Upper lobe of left lung (tissue), 6 donors: ENCODE measurements at regions not wholly inside any gene's neighbourhood (a gene's known extent, or its start where the extent isn't known, plus 50 kb on each side); places are given as distances from the start of the nearest gene placed in this dataset.

Experiments
- ATAC-seq, 2 donors: fragments of 200-7000 bp; cut with Tn5 transposase; one replicate each; pipeline ENCODE4 v1.9.1; 2022; ENCODE audit warnings: mild to moderate bottlenecking in 2 of 2, moderate library complexity in 2 of 2; ENCODE audit not compliant: low FRiP score in 2 of 2
- DNase-seq, 2 donors: peaks; one replicate each; pipeline ENCODE4 v3.0.0-alpha.2; 2019 to 2020
- H3K27ac ChIP-seq, 4 donors: fragments of 200-600 bp; sonication (generic); one replicate each; pipeline ENCODE4 v1.5.1; 2016 to 2019
- H3K27me3 ChIP-seq, 4 donors: fragments of 200-600 bp; sonication (generic); one replicate each; pipeline ENCODE4 v1.5.1; 2017 to 2019
- H3K36me3 ChIP-seq, 4 donors: fragments of 200-600 bp; sonication (generic); one replicate each; pipeline ENCODE4 v1.5.1; 2016 to 2019
- H3K4me1 ChIP-seq, 4 donors: fragments of 200-600 bp; sonication (generic); one replicate each; pipeline ENCODE4 v1.5.1; 2018 to 2019
- H3K4me3 ChIP-seq, 4 donors: fragments of 200-600 bp; sonication (generic); one replicate each; pipeline ENCODE4 v1.5.1; 2017 to 2019; ENCODE audit warnings: mild to moderate bottlenecking in 2 of 4, moderate library complexity in 1 of 4
- H3K9me3 ChIP-seq, 4 donors: fragments of 200-600 bp; sonication (generic); one replicate each; pipeline ENCODE4 v1.5.1; 2018 to 2019
- EP300 ChIP-seq, 4 donors: sonication (generic); formaldehyde crosslinking; IDR thresholded peaks; one replicate each; pipeline ENCODE4 v1.5.1; 2017; ENCODE audit warnings: antibody characterized with exemption in 4 of 4, control low read depth in 2 of 4
- POLR2A ChIP-seq, 4 donors: fragments of 450-650 bp; IDR thresholded peaks; one replicate each; pipeline ENCODE4 v1.5.1; 2016 to 2017; ENCODE audit warnings: antibody characterized with exemption in 4 of 4, mild to moderate bottlenecking in 2 of 4
- POLR2AphosphoS5 ChIP-seq, 2 donors: sonication (generic); formaldehyde crosslinking; IDR thresholded peaks; one replicate each; pipeline ENCODE4 v1.5.1; 2017; ENCODE audit warnings: antibody characterized with exemption in 2 of 2
- WGBS, 2 donors: methylation state at CpG; one replicate each; pipeline ENCODE4 v1.1.5; 2017 to 2018; 5-methylcytosine and 5-hydroxymethylcytosine counted together
- TF ChIP-seq, protein P1 (sequence below), 6 experiments: fragments of 450-650 bp in 4 of 6; fragments of 200-600 bp in 2 of 6; sonication (generic) in 2 of 6; IDR thresholded peaks; one replicate each; pipeline ENCODE4 v1.5.1; 2016 to 2019; ENCODE audit warnings: antibody characterized with exemption in 6 of 6
- donor health status: DM: no; HTN: no; CAD: no; lungs with moderate emphysema.
- donor health status: DM: no; HTN: yes; CAD: no; lungs with severe emphysema.

DNA sequence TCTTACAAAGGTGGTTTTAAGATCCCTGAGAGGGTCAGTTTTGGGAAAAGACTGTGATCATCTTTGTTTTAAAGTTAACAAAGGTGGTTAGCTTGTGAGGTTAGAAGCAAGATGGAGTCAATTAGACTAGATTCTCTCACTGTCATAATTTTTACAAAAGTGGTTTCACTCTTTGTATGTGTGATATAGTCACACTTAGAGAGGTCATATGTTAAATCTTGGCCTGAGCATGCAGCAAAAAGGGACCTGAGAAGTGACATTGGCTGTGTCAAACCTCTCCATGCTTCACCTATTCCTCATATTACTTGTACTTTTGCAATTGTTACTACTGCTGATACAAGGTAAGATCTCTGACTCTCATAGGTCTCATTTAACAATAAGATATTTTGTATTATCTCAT, 368.0 kb downstream of the TBC1D32 start:
- no peaks in the 10 kb centered on the region for H3K9me3 ChIP-seq
- no peaks in the 10 kb centered on the region for H3K4me1 ChIP-seq
- no peaks in the 10 kb centered on the region for H3K27me3 ChIP-seq
- no peak overlapping the region for H3K4me3 ChIP-seq
- H3K36me3 ChIP-seq, result no peaks in the 10 kb centered on the region
- DNase-seq, result no peak
- TF ChIP-seq, protein P1, sequence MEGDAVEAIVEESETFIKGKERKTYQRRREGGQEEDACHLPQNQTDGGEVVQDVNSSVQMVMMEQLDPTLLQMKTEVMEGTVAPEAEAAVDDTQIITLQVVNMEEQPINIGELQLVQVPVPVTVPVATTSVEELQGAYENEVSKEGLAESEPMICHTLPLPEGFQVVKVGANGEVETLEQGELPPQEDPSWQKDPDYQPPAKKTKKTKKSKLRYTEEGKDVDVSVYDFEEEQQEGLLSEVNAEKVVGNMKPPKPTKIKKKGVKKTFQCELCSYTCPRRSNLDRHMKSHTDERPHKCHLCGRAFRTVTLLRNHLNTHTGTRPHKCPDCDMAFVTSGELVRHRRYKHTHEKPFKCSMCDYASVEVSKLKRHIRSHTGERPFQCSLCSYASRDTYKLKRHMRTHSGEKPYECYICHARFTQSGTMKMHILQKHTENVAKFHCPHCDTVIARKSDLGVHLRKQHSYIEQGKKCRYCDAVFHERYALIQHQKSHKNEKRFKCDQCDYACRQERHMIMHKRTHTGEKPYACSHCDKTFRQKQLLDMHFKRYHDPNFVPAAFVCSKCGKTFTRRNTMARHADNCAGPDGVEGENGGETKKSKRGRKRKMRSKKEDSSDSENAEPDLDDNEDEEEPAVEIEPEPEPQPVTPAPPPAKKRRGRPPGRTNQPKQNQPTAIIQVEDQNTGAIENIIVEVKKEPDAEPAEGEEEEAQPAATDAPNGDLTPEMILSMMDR (IDR thresholded peaks at IDR 0.05), result no peak
- TF ChIP-seq EP300 (IDR thresholded peaks at IDR 0.05), result no peak
- TF ChIP-seq POLR2A (IDR thresholded peaks at IDR 0.05), result no peak
- ATAC-seq, result no peak
- no peak overlapping the region for H3K27ac ChIP-seq

- no peaks in the 10 kb centered on the region for H3K27me3 ChIP-seq
- H3K9me3 ChIP-seq, result no peaks in the 10 kb centered on the region
- no peak for ATAC-seq
- DNase-seq, result no peak
- TF ChIP-seq EP300 (IDR thresholded peaks at IDR 0.05), result no peak
- TF ChIP-seq, protein P1 (IDR thresholded peaks at IDR 0.05), result no peak
- no peaks in the 10 kb centered on the region for H3K36me3 ChIP-seq
- H3K4me3 ChIP-seq, result no peak overlapping the region
- no peak overlapping the region for H3K27ac ChIP-seq
- 79 to 86% methylated on average over 3 of the region's 3 CpGs for WGBS, 2 donors
- no peaks in the 10 kb centered on the region for H3K4me1 ChIP-seq
Measured at GRCh38 chr6:120965814-120966213, 368.5 kb downstream of the TBC1D32 start.

GRCh38 chr6:120960761-120961160, 373.5 kb downstream of the TBC1D32 start:
- Histone ChIP-seq H3K4me3 (no peak overlapping the region), H3K9me3 (no peaks in the 10 kb centered on the region), H3K27ac (no peak overlapping the region), H3K36me3 (no peaks in the 10 kb centered on the region), H3K27me3 (no peaks in the 10 kb centered on the region), H3K4me1 (no peaks in the 10 kb centered on the region)
- no peak for TF ChIP-seq POLR2A (IDR thresholded peaks at IDR 0.05)
- no peak for TF ChIP-seq POLR2AphosphoS5 (IDR thresholded peaks at IDR 0.05)
- no peak for TF ChIP-seq EP300 (IDR thresholded peaks at IDR 0.05)
- TF ChIP-seq, protein P1 (IDR thresholded peaks at IDR 0.05), result no peak
- DNase-seq, result no peak
- ATAC-seq, result no peak
- WGBS, 2 donors, result 73 to 92% methylated on average over 1 of the region's 1 CpG

DNA sequence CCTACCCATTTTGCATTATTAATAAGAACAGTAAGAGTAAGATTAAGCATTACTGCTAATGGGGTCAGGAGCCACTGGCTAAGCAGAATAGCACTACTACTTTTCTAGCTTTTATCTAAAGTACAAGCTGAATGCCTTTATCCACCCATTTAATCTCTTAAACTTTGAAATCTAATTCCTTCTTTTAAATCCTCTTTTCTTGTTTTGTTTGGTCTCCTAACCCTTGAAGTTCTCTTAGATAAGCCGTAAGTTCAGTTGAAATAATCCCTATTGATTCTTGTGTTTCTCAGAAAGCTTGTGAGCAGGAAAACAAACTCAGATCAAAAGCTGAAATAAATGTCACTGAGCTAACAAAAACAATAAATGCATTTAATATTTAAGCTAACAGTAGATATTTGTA, 380.2 kb downstream of the TBC1D32 start:
- 76 to 82% methylated on average over 1 of the region's 1 CpG for WGBS, 2 donors
- no peak for TF ChIP-seq EP300 (IDR thresholded peaks at IDR 0.05)
- TF ChIP-seq, protein P1 (IDR thresholded peaks at IDR 0.05), result no peak
- TF ChIP-seq POLR2AphosphoS5 (IDR thresholded peaks at IDR 0.05), result no peak
- no peak for TF ChIP-seq POLR2A (IDR thresholded peaks at IDR 0.05)
- no peaks in the 10 kb centered on the region for H3K9me3 ChIP-seq
- DNase-seq, result no peak
- H3K27ac ChIP-seq, result no peak overlapping the region
- no peak overlapping the region for H3K4me3 ChIP-seq
- no peaks in the 10 kb centered on the region for H3K27me3 ChIP-seq
- H3K4me1 ChIP-seq, result no peaks in the 10 kb centered on the region
- H3K36me3 ChIP-seq, result no peaks in the 10 kb centered on the region
- no peak for ATAC-seq

DNA sequence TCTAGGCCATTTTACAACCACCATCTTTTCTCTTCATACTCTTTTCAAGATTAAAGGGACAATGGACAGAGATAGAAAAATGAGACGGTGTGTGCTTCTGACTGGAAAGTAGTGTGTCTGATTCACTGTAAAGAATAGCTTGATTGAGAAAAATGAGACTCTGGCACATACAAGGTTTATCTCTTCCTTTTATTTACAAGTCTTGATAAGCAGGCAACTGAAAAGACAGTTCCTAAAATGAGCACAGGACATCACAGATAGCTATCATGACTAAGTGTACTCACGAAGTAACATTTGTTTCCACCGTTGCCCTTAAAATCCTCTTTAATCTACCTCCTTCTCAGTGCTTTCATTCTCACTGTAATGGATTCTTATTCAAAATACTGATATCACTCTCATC, 383.0 kb downstream of the TBC1D32 start:
- Histone ChIP-seq H3K9me3 (no peaks in the 10 kb centered on the region), H3K36me3 (no peaks in the 10 kb centered on the region), H3K4me1 (no peaks in the 10 kb centered on the region), H3K27me3 (no peaks in the 10 kb centered on the region), H3K4me3 (no peak overlapping the region), H3K27ac (no peak overlapping the region)
- 50 to 60% methylated on average over 3 of the region's 3 CpGs for WGBS, 2 donors
- TF ChIP-seq POLR2AphosphoS5 (IDR thresholded peaks at IDR 0.05), result no peak
- TF ChIP-seq EP300 (IDR thresholded peaks at IDR 0.05), result no peak
- TF ChIP-seq, protein P1 (IDR thresholded peaks at IDR 0.05), result no peak
- no peak for TF ChIP-seq POLR2A (IDR thresholded peaks at IDR 0.05)
- ATAC-seq (no peak), DNase-seq (no peak)
